NT2/D1 (cell line): ENCODE measurements at regions not wholly inside any gene's neighbourhood (a gene's known extent, or its start where the extent isn't known, plus 50 kb on each side); places are given as distances from the start of the nearest gene placed in this dataset.

ENCODE experiments used
- DNase-seq: peaks from one replicate; pipeline ENCODE4 v3.0.0-alpha.2; 2011; ENCODE audit warnings: low read depth, low spot score
- H3K27me3 ChIP-seq: 2 replicates; pipeline ENCODE4 v1.6.0; 2011; ENCODE audit warnings: mild to moderate bottlenecking; ENCODE audit not compliant: insufficient read length, insufficient read depth
- H3K36me3 ChIP-seq: 2 replicates; pipeline ENCODE4 v1.6.1; 2011; ENCODE audit warnings: mild to moderate bottlenecking, low read length, mixed read lengths; ENCODE audit not compliant: insufficient read depth, insufficient read length
- H3K4me1 ChIP-seq: 2 replicates; pipeline ENCODE4 v1.5.1; 2011; ENCODE audit not compliant: insufficient read depth, insufficient read length
- H3K4me3 ChIP-seq: 2 replicates; pipeline ENCODE4 v1.5.1; 2011; ENCODE audit warnings: low read depth; ENCODE audit not compliant: insufficient read length
- H3K9ac ChIP-seq: 2 replicates; pipeline ENCODE4 v1.6.0; 2011; ENCODE audit warnings: low read depth; ENCODE audit not compliant: insufficient read length
- H3K9me3 ChIP-seq: 2 replicates; pipeline ENCODE4 v1.5.1; 2011; ENCODE audit warnings: mild to moderate bottlenecking, low read length; ENCODE audit not compliant: insufficient read depth
- SUZ12 ChIP-seq: IDR thresholded peaks from 2 replicates; pipeline ENCODE4 v1.6.1; 2011; ENCODE audit not compliant: insufficient read length, insufficient read depth; ENCODE audit errors: extremely low read depth
- YY1 ChIP-seq: IDR thresholded peaks from 2 replicates; pipeline ENCODE4 v1.6.1; 2011; ENCODE audit not compliant: insufficient read length, insufficient read depth
- ZNF274 ChIP-seq: IDR thresholded peaks from 2 replicates; pipeline ENCODE4 v1.6.1; 2011; ENCODE audit warnings: mild to moderate bottlenecking, low read depth, low read length

- no peak for TF ChIP-seq YY1
- TF ChIP-seq SUZ12, result no peak
- TF ChIP-seq ZNF274, result no peak
- H3K9ac ChIP-seq, result no peak overlapping the region
- DNase-seq, result no peak
- H3K4me3 ChIP-seq, result no peak overlapping the region
- no peaks in the 10 kb centered on the region for H3K9me3 ChIP-seq
- peaks cover 39% of the 10 kb centered on the region for H3K27me3 ChIP-seq
- H3K36me3 ChIP-seq, result no peaks in the 10 kb centered on the region
- no peaks in the 10 kb centered on the region for H3K4me1 ChIP-seq
Measured at GRCh38 chr20:51163996-51164600, 141.2 kb upstream of the KCNG1 start.

- TF ChIP-seq ZNF274 (no peak), SUZ12 (no peak), YY1 (no peak)
- no peak overlapping the region for H3K4me3 ChIP-seq
- peaks cover 24% of the 10 kb centered on the region for H3K27me3 ChIP-seq
- H3K36me3 ChIP-seq, result no peaks in the 10 kb centered on the region
- DNase-seq, result no peak
- H3K9me3 ChIP-seq, result no peaks in the 10 kb centered on the region
- H3K9ac ChIP-seq, result no peak overlapping the region
- no peaks in the 10 kb centered on the region for H3K4me1 ChIP-seq
Measured at GRCh38 chr20:51162015-51162414, 139.1 kb upstream of the KCNG1 start.

GRCh38 chr20:51160821-51161220 is 137.9 kb upstream of the KCNG1 start:
- Histone ChIP-seq H3K4me3 (no peak overlapping the region), H3K27me3 (peaks cover 12% of the 10 kb centered on the region), H3K4me1 (no peaks in the 10 kb centered on the region), H3K9me3 (no peaks in the 10 kb centered on the region), H3K36me3 (no peaks in the 10 kb centered on the region), H3K9ac (no peak overlapping the region)
- no peak for DNase-seq
- no peak for TF ChIP-seq SUZ12
- TF ChIP-seq ZNF274, result no peak
- TF ChIP-seq YY1, result no peak

- no peak overlapping the region for H3K9ac ChIP-seq
- H3K27me3 ChIP-seq, result peaks cover 8% of the 10 kb centered on the region
- DNase-seq, result no peak
- no peaks in the 10 kb centered on the region for H3K36me3 ChIP-seq
- H3K9me3 ChIP-seq, result no peaks in the 10 kb centered on the region
- TF ChIP-seq YY1 (no peak), SUZ12 (no peak), ZNF274 (no peak)
- H3K4me3 ChIP-seq, result no peak overlapping the region
- no peaks in the 10 kb centered on the region for H3K4me1 ChIP-seq
Measured at GRCh38 chr20:51159981-51160380, 137.1 kb upstream of the KCNG1 start.

- Histone ChIP-seq H3K4me3 (no peak overlapping the region), H3K27me3 (peaks cover 4% of the 10 kb centered on the region), H3K36me3 (no peaks in the 10 kb centered on the region), H3K9me3 (no peaks in the 10 kb centered on the region), H3K9ac (no peak overlapping the region), H3K4me1 (no peaks in the 10 kb centered on the region)
- no peak for TF ChIP-seq SUZ12
- TF ChIP-seq ZNF274, result no peak
- no peak for TF ChIP-seq YY1
- no peak for DNase-seq
Measured at GRCh38 chr20:51159303-51159702, 136.4 kb upstream of the KCNG1 start.

- no peak for DNase-seq
- Histone ChIP-seq H3K9me3 (no peaks in the 10 kb centered on the region), H3K36me3 (no peaks in the 10 kb centered on the region), H3K9ac (no peak overlapping the region), H3K4me1 (no peaks in the 10 kb centered on the region), H3K4me3 (no peak overlapping the region), H3K27me3 (peaks cover 4% of the 10 kb centered on the region)
- no peak for TF ChIP-seq SUZ12
Measured at GRCh38 chr20:51158226-51158625, 135.3 kb upstream of the KCNG1 start.

GRCh38 chr20:51156041-51156982 is 133.4 kb upstream of the KCNG1 start:
- no peak overlapping the region for H3K4me3 ChIP-seq
- TF ChIP-seq YY1 (no peak), SUZ12 (no peak), ZNF274 (no peak)
- DNase-seq, result no peak

More at GRCh38 chr20:51156041-51156982, 133.4 kb upstream of the KCNG1 start:
- no peaks in the 10 kb centered on the region for H3K9me3 ChIP-seq
- peaks cover 4% of the 10 kb centered on the region for H3K27me3 ChIP-seq
- H3K9ac ChIP-seq, result no peak overlapping the region
- no peaks in the 10 kb centered on the region for H3K4me1 ChIP-seq
- H3K36me3 ChIP-seq, result no peaks in the 10 kb centered on the region
